ENCODE measurements at regions not wholly inside any gene's neighbourhood (a gene's known extent, or its start where the extent isn't known, plus 50 kb on each side); places are given as distances from the start of the nearest gene placed in this dataset.

GRCh38 chr15:87733977-87734376, 522.6 kb downstream of the NTRK3 start:
- TF ChIP-seq REST (IDR thresholded peaks at IDR 0.05; ENCODE audit: insufficient read depth in 1 of 2, low read depth in 2 of 2, low read length in 1 of 2) (no peak), CTCF (IDR thresholded peaks at IDR 0.05) (no peak)
